Ovary (tissue), 7 donors: ENCODE measurements at regions not wholly inside any gene's neighbourhood (a gene's known extent, or its start where the extent isn't known, plus 50 kb on each side); places are given as distances from the start of the nearest gene placed in this dataset.

ENCODE experiments used
- DNase-seq, 5 donors: peaks; one replicate each; pipeline ENCODE4 v3.0.0-alpha.2; 2019 to 2020
- H3K27ac ChIP-seq, 2 donors: fragments of 200-600 bp; one replicate each; pipeline versions ENCODE4 v1.5.1 to v1.8.0; 2019 to 2022
- H3K27me3 ChIP-seq: fragments of 200-600 bp; one replicate; pipeline ENCODE4 v1.8.0; 2022
- H3K36me3 ChIP-seq: fragments of 200-600 bp; sonication (generic); one replicate; pipeline ENCODE4 v1.5.1; 2019
- H3K4me1 ChIP-seq: one replicate; pipeline ENCODE4 v1.8.1; 2013; ENCODE audit warnings: mild to moderate bottlenecking, moderate library complexity; ENCODE audit not compliant: insufficient read depth
- H3K4me3 ChIP-seq: fragments of 200-600 bp; sonication (generic); one replicate; pipeline ENCODE4 v1.5.1; 2017
- H3K9me3 ChIP-seq, 2 donors: fragments of 200-600 bp in 1 of 2; sonication (generic) in 1 of 2; one replicate each; pipeline versions ENCODE4 v1.5.1 to v1.8.1; 2013 to 2019; ENCODE audit warnings: mild to moderate bottlenecking in 1 of 2, moderate library complexity in 1 of 2
- CTCF ChIP-seq, 3 donors: fragments of 450-650 bp in 2 of 3; fragments of 200-600 bp in 1 of 3; IDR thresholded peaks; one replicate each; pipeline versions ENCODE4 v1.5.1 to v1.8.0; 2016 to 2022; ENCODE audit warnings: antibody characterized with exemption in 3 of 3, mild to moderate bottlenecking in 1 of 3
- EP300 ChIP-seq: sonication (generic); formaldehyde crosslinking; IDR thresholded peaks from one replicate; pipeline ENCODE4 v1.6.1; 2017; ENCODE audit warnings: antibody characterized with exemption
- POLR2A ChIP-seq: fragments of 450-650 bp; IDR thresholded peaks from one replicate; pipeline ENCODE4 v1.6.1; 2017; ENCODE audit warnings: antibody characterized with exemption, mild to moderate bottlenecking, moderate library complexity
- WGBS, 3 donors: extraction: QIAGEN DNeasy Blood & Tissue Kit in 1 of 3; methylation state at CpG; one replicate each; pipeline versions ENCODE4 v1.1.5 to v1.1.7; 2013 to 2017; 5-methylcytosine and 5-hydroxymethylcytosine counted together
- intact Hi-C, 4 donors: fragments of 100-400 bp; cut with DNase I; formaldehyde crosslinking; loops; one replicate each; pipeline versions ENCODE4 v1.11.0 to v1.15.1; 2022 to 2023
- donor health status: DM: no; HTN: no; CAD: no; lungs with moderate emphysema.
- donor health status: DM: no; HTN: no; CAD: no.
- donor health status: Bipolar disorder and iron deficiency.
- donor health status: DM: no; HTN: no; CAD: no.
- donor health status: DM: yes; HTN: yes; CAD: no.

DNA sequence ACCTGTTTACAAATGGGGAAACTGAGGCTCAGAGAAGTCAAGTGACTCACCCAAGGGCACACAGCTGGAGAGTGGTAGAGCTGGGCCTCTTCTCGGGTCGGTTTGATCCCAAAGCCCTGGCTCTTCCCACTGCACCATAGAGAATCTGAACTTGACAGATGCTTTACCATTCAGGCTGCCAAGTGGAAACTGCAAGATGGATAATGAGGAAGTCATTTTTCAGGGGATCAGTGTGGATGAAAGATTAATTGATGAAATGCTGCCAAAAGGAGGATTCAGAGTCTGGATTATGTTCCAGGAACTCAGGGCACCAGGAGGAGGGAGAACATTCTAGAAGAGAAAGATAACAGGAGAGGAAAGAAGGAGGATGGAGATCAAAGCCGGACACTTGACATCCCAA is 185.9 kb upstream of the ZBED5 start:
- Histone ChIP-seq H3K4me1 (peaks cover 5% of the 10 kb centered on the region), H3K4me3 (no peak overlapping the region), H3K27ac (no peak overlapping the region), H3K9me3 (no peaks in the 10 kb centered on the region), H3K27me3 (no peaks in the 10 kb centered on the region), H3K36me3 (no peaks in the 10 kb centered on the region)
- 64 to 83% (median 79%) methylated on average over 3 of the region's 3 CpGs for WGBS, 3 donors
- intact Hi-C loops, result no loop called here
- DNase-seq, result no peak
- TF ChIP-seq EP300 (no peak), CTCF (IDR thresholded peaks at IDR 0.05) (no peak), POLR2A (no peak)

GRCh38 chr11:11039208-11039965 is 181.5 kb upstream of the ZBED5 start:
- H3K4me3 ChIP-seq, result no peak overlapping the region
- H3K4me1 ChIP-seq, result peaks cover 13% of the 10 kb centered on the region
- H3K27me3 ChIP-seq, result no peaks in the 10 kb centered on the region
- TF ChIP-seq EP300 (no peak), POLR2A (no peak), CTCF (IDR thresholded peaks at IDR 0.05) (no peak)
- intact Hi-C loops, result loop anchor here in 2 of 4 donors (5.0 kb wide), 1 partner anchor 748 kb away; no protein-coding TSS in a partner anchor
- no peaks in the 10 kb centered on the region for H3K36me3 ChIP-seq
- DNase-seq, result no peak
- no peaks in the 10 kb centered on the region for H3K9me3 ChIP-seq
- H3K27ac ChIP-seq, result no peak overlapping the region
- 33 to 40% (median 38%) methylated on average over 5 of the region's 5 CpGs for WGBS, 3 donors

- H3K4me3 ChIP-seq, result no peak overlapping the region
- DNase-seq, result no peak
- peaks cover 13% of the 10 kb centered on the region for H3K4me1 ChIP-seq
- 71 to 72% (median 71%) methylated on average over 3 of the region's 3 CpGs for WGBS, 3 donors
- H3K9me3 ChIP-seq, result no peaks in the 10 kb centered on the region
- no peaks in the 10 kb centered on the region for H3K36me3 ChIP-seq
- H3K27me3 ChIP-seq, result no peaks in the 10 kb centered on the region
- TF ChIP-seq POLR2A (no peak), EP300 (no peak), CTCF (IDR thresholded peaks at IDR 0.05) (no peak)
- no peak overlapping the region for H3K27ac ChIP-seq
- intact Hi-C loops, result loop anchor here in 2 of 4 donors (5.0 kb wide), 1 partner anchor 749 kb away; no protein-coding TSS in a partner anchor
Measured at GRCh38 chr11:11038782-11039181, 180.9 kb upstream of the ZBED5 start.

DNA sequence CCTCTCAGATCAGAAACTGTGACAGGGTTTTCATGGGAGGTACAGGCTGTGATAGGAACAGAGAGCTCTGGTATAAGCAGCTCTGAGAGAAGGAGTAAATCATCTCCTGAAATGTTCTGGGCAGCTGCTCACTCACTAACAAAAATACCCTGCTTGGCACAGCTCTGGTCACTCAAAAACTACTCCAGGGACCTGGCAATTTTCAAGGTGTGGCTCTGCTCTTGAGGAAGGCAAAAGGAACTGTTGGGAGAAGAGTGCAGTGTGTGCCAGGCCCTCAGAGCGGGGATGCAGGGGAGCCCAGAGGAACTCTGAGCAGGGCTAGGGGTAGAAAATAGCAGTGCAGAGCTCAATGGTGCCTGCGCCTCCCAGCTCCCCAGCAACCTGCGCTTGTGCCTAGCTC is 180.5 kb upstream of the ZBED5 start:
- H3K27ac ChIP-seq, result no peak overlapping the region
- no peaks in the 10 kb centered on the region for H3K9me3 ChIP-seq
- WGBS, 3 donors, result 88 to 94% (median 93%) methylated on average over 3 of the region's 3 CpGs
- no peaks in the 10 kb centered on the region for H3K27me3 ChIP-seq
- no peak for DNase-seq
- TF ChIP-seq POLR2A, result no peak
- no peak for TF ChIP-seq EP300
- no peak for TF ChIP-seq CTCF (IDR thresholded peaks at IDR 0.05)
- intact Hi-C loops, result loop anchor here in 2 of 4 donors (5.0 kb wide), 1 partner anchor 749 kb away; no protein-coding TSS in a partner anchor
- peaks cover 13% of the 10 kb centered on the region for H3K4me1 ChIP-seq
- no peak overlapping the region for H3K4me3 ChIP-seq
- H3K36me3 ChIP-seq, result no peaks in the 10 kb centered on the region
